GM12874 (cell line): ENCODE measurements at regions not wholly inside any gene's neighbourhood (a gene's known extent, or its start where the extent isn't known, plus 50 kb on each side); places are given as distances from the start of the nearest gene placed in this dataset.

Experiments used
- TF ChIP-seq, protein P1 (sequence below): IDR thresholded peaks from 2 replicates; pipeline ENCODE4 v1.5.1; 2011; ENCODE audit warnings: low read depth, mild to moderate bottlenecking, control low read depth, low read length, moderate library complexity; ENCODE audit not compliant: insufficient read depth

DNA sequence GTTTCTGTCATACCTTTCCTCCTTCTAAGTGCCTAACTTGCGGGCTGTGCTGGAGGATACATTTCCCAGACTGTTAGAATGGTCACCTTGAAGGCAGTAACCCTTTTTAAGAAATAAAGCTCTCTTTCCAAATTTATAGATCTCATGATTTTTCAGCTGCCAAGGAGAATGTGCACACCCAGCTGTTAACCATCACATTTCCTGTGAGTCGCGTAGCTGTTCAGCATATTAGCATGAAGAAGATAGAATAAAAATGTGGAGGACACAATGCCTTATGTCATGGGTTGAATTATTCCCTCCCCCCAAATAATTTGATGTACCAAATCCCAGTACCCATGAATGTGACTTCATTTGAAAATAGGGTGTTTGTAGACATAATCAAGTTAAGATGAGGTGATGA lies 729.4 kb downstream of the MTRR start:
- TF ChIP-seq, protein P1, sequence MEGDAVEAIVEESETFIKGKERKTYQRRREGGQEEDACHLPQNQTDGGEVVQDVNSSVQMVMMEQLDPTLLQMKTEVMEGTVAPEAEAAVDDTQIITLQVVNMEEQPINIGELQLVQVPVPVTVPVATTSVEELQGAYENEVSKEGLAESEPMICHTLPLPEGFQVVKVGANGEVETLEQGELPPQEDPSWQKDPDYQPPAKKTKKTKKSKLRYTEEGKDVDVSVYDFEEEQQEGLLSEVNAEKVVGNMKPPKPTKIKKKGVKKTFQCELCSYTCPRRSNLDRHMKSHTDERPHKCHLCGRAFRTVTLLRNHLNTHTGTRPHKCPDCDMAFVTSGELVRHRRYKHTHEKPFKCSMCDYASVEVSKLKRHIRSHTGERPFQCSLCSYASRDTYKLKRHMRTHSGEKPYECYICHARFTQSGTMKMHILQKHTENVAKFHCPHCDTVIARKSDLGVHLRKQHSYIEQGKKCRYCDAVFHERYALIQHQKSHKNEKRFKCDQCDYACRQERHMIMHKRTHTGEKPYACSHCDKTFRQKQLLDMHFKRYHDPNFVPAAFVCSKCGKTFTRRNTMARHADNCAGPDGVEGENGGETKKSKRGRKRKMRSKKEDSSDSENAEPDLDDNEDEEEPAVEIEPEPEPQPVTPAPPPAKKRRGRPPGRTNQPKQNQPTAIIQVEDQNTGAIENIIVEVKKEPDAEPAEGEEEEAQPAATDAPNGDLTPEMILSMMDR: no peak

DNA sequence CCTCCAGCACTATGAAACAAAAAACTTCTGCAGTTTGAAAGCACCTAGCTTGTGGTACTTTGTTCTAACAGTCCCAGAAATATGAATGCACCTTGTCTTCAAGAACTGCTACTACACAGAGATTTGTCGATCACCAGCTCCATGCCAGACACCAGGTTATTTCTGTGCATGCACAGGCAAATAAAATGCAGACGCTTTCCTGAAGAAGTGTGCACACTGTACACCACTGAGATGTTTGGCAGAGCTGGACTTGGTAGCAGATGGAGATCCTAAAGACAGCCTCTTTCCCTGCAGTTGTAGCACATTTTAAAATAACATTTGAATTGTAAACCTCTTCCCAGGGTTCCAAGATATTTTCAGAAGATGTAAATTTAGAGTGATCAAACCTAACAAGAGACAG lies 730.0 kb downstream of the MTRR start:
- TF ChIP-seq, protein P1: no peak

DNA sequence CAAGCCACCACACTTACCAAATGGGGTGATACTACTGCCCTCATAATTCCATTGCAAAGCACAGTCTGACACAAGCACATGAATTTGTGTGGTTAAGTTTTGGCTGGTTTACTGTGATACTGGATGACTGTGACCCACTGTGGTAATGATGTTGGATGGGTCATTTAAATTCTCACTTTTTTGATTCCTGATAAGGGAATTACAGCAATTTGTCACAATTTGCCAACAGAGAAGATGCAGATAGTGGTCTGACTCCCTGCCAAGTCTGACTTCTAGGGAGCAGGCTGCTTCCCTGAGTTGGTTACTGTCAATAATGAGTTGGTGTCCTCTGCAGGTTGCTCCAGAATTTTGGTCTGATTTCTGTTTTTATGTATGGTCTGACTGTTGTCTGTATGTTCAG lies 731.9 kb downstream of the MTRR start:
- TF ChIP-seq, protein P1: no peak

DNA sequence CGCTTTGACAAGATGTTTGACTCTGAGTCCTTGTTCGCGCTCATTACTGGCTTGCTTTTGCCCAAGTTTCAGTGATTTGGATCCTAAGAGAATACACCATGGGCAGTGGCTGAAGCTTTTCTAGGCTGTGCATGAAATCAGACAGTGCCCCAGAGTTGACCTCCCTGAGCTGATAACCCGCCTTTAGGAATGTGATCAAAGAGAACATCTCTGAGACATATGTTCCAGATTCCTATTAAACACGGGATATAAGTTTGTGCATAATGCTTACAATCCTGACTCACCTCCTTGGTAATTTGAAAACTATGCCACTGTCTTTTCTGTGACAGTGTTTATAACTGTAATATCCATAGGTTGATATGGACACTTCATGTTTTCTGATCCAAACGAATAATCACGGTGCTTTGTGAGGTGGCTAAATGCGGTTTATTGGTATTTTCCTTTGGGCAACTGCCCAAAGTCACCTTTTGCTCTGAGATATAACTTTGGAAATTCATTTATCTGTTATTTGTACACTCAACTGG lies 732.9 kb downstream of the MTRR start:
- TF ChIP-seq, protein P1: no peak

DNA sequence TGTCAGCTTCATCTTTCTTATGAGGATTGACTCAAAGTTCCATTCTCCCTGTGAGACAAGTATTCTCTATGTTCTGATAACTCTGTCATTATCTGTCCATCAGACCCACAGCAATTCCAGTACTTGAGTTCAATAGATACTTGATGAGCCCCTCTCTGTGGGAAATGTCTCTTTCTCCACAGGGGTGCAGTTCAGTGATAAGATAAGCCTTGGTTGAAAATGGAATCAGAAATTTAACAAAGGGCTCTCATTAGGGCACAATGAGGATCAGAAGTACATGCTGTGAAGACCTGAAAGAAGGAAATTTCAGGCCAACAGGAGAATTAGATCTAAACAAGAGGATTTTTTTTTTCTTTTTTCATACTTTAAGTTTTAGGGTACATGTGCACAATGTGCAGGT lies 737.3 kb downstream of the MTRR start:
- TF ChIP-seq, protein P1: no peak

DNA sequence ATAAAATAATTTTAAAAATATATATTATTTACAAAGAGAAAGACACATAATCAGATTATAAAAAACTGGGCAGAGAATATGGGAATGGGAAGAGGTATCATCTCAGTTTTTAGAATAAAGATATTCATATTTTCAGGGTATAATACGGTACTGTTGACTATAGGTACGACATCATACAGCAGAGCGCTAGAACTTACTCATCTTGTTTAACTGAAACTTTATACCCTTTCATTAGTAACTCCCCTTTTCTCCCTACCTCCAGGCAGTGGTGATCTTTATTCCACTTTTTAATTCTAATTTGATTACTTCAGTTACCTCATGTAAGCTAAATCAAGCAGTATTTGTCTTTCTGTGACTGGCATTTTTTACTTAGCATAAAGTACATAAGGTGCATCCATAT lies 742.1 kb downstream of the MTRR start:
- TF ChIP-seq, protein P1: no peak

DNA sequence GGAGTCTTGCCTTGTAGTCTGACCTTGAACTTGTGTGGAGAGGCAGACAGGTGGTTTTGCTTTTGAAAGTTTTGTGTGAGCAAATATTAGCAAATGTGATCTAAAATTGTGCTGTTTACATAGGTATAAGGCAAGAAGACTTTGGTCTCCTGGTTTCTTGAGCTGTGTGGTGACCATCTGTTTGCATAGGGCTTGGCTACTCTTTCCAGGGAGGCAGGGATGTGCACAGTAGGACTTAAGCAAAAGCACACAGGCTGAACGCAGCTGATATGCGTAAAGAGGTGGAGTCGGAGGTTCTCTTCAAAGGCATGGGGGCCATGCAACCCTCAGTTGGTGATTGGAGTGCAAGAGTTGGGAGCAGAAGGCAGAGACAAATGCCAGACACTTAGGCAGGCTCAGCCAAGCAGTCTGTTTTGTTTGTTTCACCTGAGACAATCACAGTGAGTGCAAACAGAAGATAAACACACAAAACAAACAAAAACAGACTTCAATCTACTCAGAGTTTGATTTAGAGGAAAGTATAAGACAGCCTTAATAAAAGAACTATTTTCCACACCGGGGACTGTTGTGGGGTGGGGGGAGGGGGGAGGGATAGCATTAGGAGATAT lies 744.2 kb downstream of the MTRR start:
- TF ChIP-seq, protein P1: no peak
